ENCODE measurements at regions not wholly inside any gene's neighbourhood (a gene's known extent, or its start where the extent isn't known, plus 50 kb on each side); places are given as distances from the start of the nearest gene placed in this dataset.

DNA sequence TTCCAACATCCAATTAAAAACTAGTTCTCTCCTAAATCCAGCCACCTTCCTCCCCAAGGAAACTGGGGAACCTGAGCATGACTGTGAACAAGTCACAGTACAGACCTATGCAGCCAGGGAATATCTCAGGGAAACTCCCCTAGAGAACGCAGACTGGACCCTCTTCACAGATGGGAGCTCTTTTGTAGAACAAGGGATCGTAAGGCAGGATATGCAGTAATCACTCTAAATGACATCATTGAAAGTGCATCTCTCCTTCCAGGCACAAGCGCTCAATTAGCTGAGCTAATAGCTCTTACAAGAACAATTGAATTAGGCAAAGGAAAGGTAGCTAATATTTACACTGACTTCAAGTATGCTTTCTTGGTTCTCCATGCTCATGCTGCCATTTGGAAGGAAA lies 1331.7 kb downstream of the UQCRFS1 start:
- no peak for TF ChIP-seq ZNF384 (IDR thresholded peaks at IDR 0.05)
- TF ChIP-seq LEF1 (IDR thresholded peaks at IDR 0.05; ENCODE audit: borderline replicate concordance): no peak
- TF ChIP-seq FOXA1 (IDR thresholded peaks at IDR 0.05): no peak
- TF ChIP-seq BHLHE40 (IDR thresholded peaks at IDR 0.05; ENCODE audit: borderline replicate concordance): no peak
- TF ChIP-seq ELF4 (IDR thresholded peaks at IDR 0.05): no peak
- TF ChIP-seq SUZ12 (IDR thresholded peaks at IDR 0.05): no peak
- no peak for TF ChIP-seq FOXK2 (IDR thresholded peaks at IDR 0.05)
- no peak for TF ChIP-seq HDGF (IDR thresholded peaks at IDR 0.05; ENCODE audit: borderline replicate concordance)
- TF ChIP-seq TARDBP (IDR thresholded peaks at IDR 0.05): no peak
- TF ChIP-seq, protein P1, sequence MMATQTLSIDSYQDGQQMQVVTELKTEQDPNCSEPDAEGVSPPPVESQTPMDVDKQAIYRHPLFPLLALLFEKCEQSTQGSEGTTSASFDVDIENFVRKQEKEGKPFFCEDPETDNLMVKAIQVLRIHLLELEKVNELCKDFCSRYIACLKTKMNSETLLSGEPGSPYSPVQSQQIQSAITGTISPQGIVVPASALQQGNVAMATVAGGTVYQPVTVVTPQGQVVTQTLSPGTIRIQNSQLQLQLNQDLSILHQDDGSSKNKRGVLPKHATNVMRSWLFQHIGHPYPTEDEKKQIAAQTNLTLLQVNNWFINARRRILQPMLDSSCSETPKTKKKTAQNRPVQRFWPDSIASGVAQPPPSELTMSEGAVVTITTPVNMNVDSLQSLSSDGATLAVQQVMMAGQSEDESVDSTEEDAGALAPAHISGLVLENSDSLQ (IDR thresholded peaks at IDR 0.05): no peak
- TF ChIP-seq ARNT (IDR thresholded peaks at IDR 0.05): no peak
- no peak for TF ChIP-seq FOXM1 (IDR thresholded peaks at IDR 0.05; ENCODE audit: borderline replicate concordance)
